ENCODE measurements at regions not wholly inside any gene's neighbourhood (a gene's known extent, or its start where the extent isn't known, plus 50 kb on each side); places are given as distances from the start of the nearest gene placed in this dataset.

DNA sequence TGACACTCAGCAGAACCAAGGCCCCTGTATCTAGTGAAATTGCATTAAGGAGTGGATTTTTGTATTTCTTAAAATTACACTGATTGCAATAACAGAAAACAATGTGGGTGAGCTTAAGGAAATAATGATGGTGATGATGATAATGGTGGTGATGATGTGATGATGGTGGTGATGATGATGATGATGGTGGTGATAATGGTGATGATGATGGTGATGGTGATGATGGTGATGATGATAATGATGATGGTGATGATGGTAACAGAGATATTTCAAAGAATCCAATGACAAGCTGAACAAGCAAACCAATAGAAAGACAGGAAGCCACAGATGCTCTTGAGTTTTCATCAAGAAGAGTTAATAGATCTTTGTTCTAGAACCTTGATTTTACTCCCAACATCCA, 630.7 kb upstream of the AUTS2 start:
- no peak for TF ChIP-seq CTCF (IDR thresholded peaks at IDR 0.05)
- no peak for TF ChIP-seq POLR2A (IDR thresholded peaks at IDR 0.05)
- TF ChIP-seq EP300 (IDR thresholded peaks at IDR 0.05) = no peak

All from ovary (tissue), 3 donors.